ENCODE measurements at regions not wholly inside any gene's neighbourhood (a gene's known extent, or its start where the extent isn't known, plus 50 kb on each side); places are given as distances from the start of the nearest gene placed in this dataset.

GRCh38 chr6:67369679-67370078 lies 1265.4 kb upstream of the ADGRB3 start:
- Histone ChIP-seq H3K9me3 (replicated peaks in 1 of 3) (no peaks in the 10 kb centered on the region), H3K27ac (no peak overlapping the region), H3K27me3 (no peaks in the 10 kb centered on the region), H3K36me3 (replicated peaks in 1 of 2) (no peaks in the 10 kb centered on the region), H3K4me1 (replicated peaks in 1 of 2) (no peaks in the 10 kb centered on the region), H3K4me3 (no peak overlapping the region)
- intact Hi-C loops (cut with DNase I), result no loop called here
- DNase-seq, result no peak
- 16 to 34% (median 23%) methylated on average over 1 of the region's 1 CpG for WGBS, 4 donors
- TF ChIP-seq CTCF (IDR thresholded peaks at IDR 0.05) (no peak), POLR2A (IDR thresholded peaks at IDR 0.05) (no peak)

- TF ChIP-seq CTCF (IDR thresholded peaks at IDR 0.05) (no peak), POLR2A (IDR thresholded peaks at IDR 0.05) (no peak)
- 72 to 79% (median 75%) methylated on average over 5 of the region's 5 CpGs for WGBS, 4 donors
- Histone ChIP-seq H3K9me3 (replicated peaks in 1 of 3) (no peaks in the 10 kb centered on the region), H3K4me3 (no peak overlapping the region), H3K27me3 (no peaks in the 10 kb centered on the region), H3K27ac (no peak overlapping the region), H3K4me1 (replicated peaks in 1 of 2) (no peaks in the 10 kb centered on the region), H3K36me3 (replicated peaks in 1 of 2) (no peaks in the 10 kb centered on the region)
- DNase-seq, result no peak
- intact Hi-C loops (cut with DNase I), result no loop called here
These were observed 1272.1 kb upstream of the ADGRB3 start for GRCh38 chr6:67362976-67363375.

- intact Hi-C loops (cut with DNase I), result no loop called here
- H3K36me3 ChIP-seq (replicated peaks in 1 of 2), result no peaks in the 10 kb centered on the region
- H3K9me3 ChIP-seq (replicated peaks in 1 of 3), result no peaks in the 10 kb centered on the region
- H3K4me1 ChIP-seq (replicated peaks in 1 of 2), result no peaks in the 10 kb centered on the region
- WGBS, 4 donors, result 86 to 92% (median 91%) methylated on average over 2 of the region's 2 CpGs
- no peak for DNase-seq
- H3K27me3 ChIP-seq, result no peaks in the 10 kb centered on the region
- TF ChIP-seq CTCF (IDR thresholded peaks at IDR 0.05) (no peak), POLR2A (IDR thresholded peaks at IDR 0.05) (no peak)
- H3K4me3 ChIP-seq, result no peak overlapping the region
- H3K27ac ChIP-seq, result no peak overlapping the region
These were observed 1273.8 kb upstream of the ADGRB3 start for GRCh38 chr6:67361264-67361663.

GRCh38 chr6:67358241-67358640 lies 1276.8 kb upstream of the ADGRB3 start:
- Histone ChIP-seq H3K4me1 (replicated peaks in 1 of 2) (no peaks in the 10 kb centered on the region), H3K9me3 (replicated peaks in 1 of 3) (no peaks in the 10 kb centered on the region), H3K36me3 (replicated peaks in 1 of 2) (no peaks in the 10 kb centered on the region), H3K27ac (no peak overlapping the region), H3K4me3 (no peak overlapping the region), H3K27me3 (no peaks in the 10 kb centered on the region)
- 66 to 79% (median 71%) methylated on average over 3 of the region's 3 CpGs for WGBS, 4 donors
- no peak for DNase-seq
- no peak for TF ChIP-seq POLR2A (IDR thresholded peaks at IDR 0.05)
- TF ChIP-seq CTCF (IDR thresholded peaks at IDR 0.05), result no peak
- intact Hi-C loops (cut with DNase I), result no loop called here
